A673 (cell line): ENCODE measurements at regions not wholly inside any gene's neighbourhood (a gene's known extent, or its start where the extent isn't known, plus 50 kb on each side); places are given as distances from the start of the nearest gene placed in this dataset.

Experiments
- BruUV-seq: library from RNA; stranded (reverse); fragments of 400-500 nt; replicated peaks from 2 replicates; lab custom pipeline; 2021; lab: Mats Ljungman, UMichigan
- CTCF ChIA-PET: fragments of 300-600 bp; sonication (Branson Sonifier 250); formaldehyde crosslinking; loops from one replicate; lab custom pipeline; 2022; ENCODE audit warnings: antibody characterized with exemption; lab: Charles Lee
- POLR2A ChIA-PET: fragments of 300-600 bp; sonication (Branson Sonifier 250); formaldehyde crosslinking; loops from one replicate; lab custom pipeline; 2022; ENCODE audit warnings: antibody characterized with exemption; ENCODE audit not compliant: low non-redundant PET; lab: Charles Lee
- DNase-seq: peaks from one replicate; pipeline ENCODE4 v3.0.0-alpha.2; 2015; ENCODE audit warnings: low spot score
- H3K27ac ChIP-seq: fragments of 200-600 bp; sonication (generic); 2 replicates; pipeline ENCODE4 v1.5.1; 2016; ENCODE audit warnings: mixed run types, low read depth, mild to moderate bottlenecking, mixed read lengths, antibody characterized with exemption, low read length; ENCODE audit not compliant: poor library complexity, severe bottlenecking
- H3K27me3 ChIP-seq: fragments of 200-600 bp; sonication (generic); replicated peaks from 2 replicates; pipeline ENCODE4 v1.6.1; 2017; ENCODE audit warnings: mixed run types, low read depth, mild to moderate bottlenecking, mixed read lengths, antibody characterized with exemption, low read length; ENCODE audit not compliant: insufficient read depth, poor library complexity
- H3K36me3 ChIP-seq: fragments of 200-600 bp; sonication (generic); 2 replicates; pipeline ENCODE4 v1.6.1; 2016; ENCODE audit warnings: mixed run types, mild to moderate bottlenecking, mixed read lengths, antibody characterized with exemption, low read length; ENCODE audit not compliant: insufficient read depth, poor library complexity, severe bottlenecking
- H3K4me1 ChIP-seq: fragments of 200-600 bp; sonication (generic); 2 replicates; pipeline ENCODE4 v1.6.1; 2017; ENCODE audit warnings: mixed run types, mild to moderate bottlenecking, mixed read lengths, antibody characterized with exemption, low read length; ENCODE audit not compliant: insufficient read depth, poor library complexity, severe bottlenecking
- H3K4me3 ChIP-seq: fragments of 200-600 bp; sonication (generic); 2 replicates; pipeline ENCODE4 v1.5.1; 2016; ENCODE audit warnings: low read depth, mixed run types, mild to moderate bottlenecking, mixed read lengths, low read length; ENCODE audit not compliant: poor library complexity, severe bottlenecking
- H3K9me3 ChIP-seq: fragments of 200-600 bp; sonication (generic); 2 replicates; pipeline ENCODE4 v1.6.1; 2016; ENCODE audit warnings: mixed run types, low read depth, mild to moderate bottlenecking, mixed read lengths, antibody characterized with exemption, low read length; ENCODE audit not compliant: poor library complexity, severe bottlenecking
- EZH2 ChIP-seq: fragments of 200-600 bp; sonication (generic); IDR thresholded peaks from 2 replicates; pipeline ENCODE4 v1.6.1; 2017; ENCODE audit warnings: borderline replicate concordance, low read depth, mild to moderate bottlenecking, mixed read lengths, antibody characterized with exemption, low read length; ENCODE audit not compliant: poor library complexity, severe bottlenecking
- intact Hi-C: fragments of 100-400 bp; cut with micrococcal nuclease; formaldehyde crosslinking; loops from one replicate; pipeline ENCODE4 v1.10.0; 2022; ENCODE audit not compliant: unreplicated experiment
- TF ChIP-seq, protein P1 (sequence below): fragments of 300-800, 200-600 bp; sonication (generic); conservative IDR thresholded peaks from 2 replicates; pipeline ENCODE4 v1.5.1; 2017; ENCODE audit warnings: low read depth, mild to moderate bottlenecking, antibody characterized with exemption, low read length, moderate library complexity, mixed read lengths

DNA sequence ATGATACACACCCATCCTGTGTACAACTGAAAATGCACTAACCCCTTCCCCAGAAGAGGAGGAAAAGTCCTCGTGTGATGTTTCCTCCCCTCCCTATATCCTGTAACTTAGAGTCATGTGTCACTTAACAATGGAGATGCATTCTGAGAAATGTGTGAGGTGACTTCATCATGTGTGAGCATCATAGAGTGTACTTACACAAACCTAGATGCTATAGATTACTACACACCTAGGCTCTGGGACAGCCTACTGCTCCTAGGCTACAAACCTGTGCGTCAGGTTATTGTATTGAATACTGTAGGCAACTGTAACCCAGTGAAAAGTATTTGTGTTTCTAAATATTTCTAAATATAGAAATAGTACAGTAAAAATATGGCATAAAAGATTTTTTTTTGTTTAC is 98.6 kb upstream of the FAM180A start:
- BruUV-seq: no TSS peak
- TF ChIP-seq EZH2: no peak
- TF ChIP-seq, protein P1, sequence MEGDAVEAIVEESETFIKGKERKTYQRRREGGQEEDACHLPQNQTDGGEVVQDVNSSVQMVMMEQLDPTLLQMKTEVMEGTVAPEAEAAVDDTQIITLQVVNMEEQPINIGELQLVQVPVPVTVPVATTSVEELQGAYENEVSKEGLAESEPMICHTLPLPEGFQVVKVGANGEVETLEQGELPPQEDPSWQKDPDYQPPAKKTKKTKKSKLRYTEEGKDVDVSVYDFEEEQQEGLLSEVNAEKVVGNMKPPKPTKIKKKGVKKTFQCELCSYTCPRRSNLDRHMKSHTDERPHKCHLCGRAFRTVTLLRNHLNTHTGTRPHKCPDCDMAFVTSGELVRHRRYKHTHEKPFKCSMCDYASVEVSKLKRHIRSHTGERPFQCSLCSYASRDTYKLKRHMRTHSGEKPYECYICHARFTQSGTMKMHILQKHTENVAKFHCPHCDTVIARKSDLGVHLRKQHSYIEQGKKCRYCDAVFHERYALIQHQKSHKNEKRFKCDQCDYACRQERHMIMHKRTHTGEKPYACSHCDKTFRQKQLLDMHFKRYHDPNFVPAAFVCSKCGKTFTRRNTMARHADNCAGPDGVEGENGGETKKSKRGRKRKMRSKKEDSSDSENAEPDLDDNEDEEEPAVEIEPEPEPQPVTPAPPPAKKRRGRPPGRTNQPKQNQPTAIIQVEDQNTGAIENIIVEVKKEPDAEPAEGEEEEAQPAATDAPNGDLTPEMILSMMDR: no peak
- no peak overlapping the region for H3K4me3 ChIP-seq
- no peaks in the 10 kb centered on the region for H3K36me3 ChIP-seq
- no peaks in the 10 kb centered on the region for H3K4me1 ChIP-seq
- H3K27me3 ChIP-seq: no peaks in the 10 kb centered on the region
- no peaks in the 10 kb centered on the region for H3K9me3 ChIP-seq
- DNase-seq: no peak
- ChIA-PET POLR2A (no interaction called here), CTCF (no interaction called here)
- no peak overlapping the region for H3K27ac ChIP-seq
- intact Hi-C loops: no loop called here

GRCh38 chr7:135846339-135846738 is 97.7 kb upstream of the FAM180A start:
- DNase-seq: no peak
- TF ChIP-seq EZH2: no peak
- TF ChIP-seq, protein P1: no peak
- intact Hi-C loops: no loop called here
- Histone ChIP-seq H3K9me3 (no peaks in the 10 kb centered on the region), H3K4me3 (no peak overlapping the region), H3K36me3 (no peaks in the 10 kb centered on the region), H3K27me3 (no peaks in the 10 kb centered on the region), H3K27ac (no peak overlapping the region), H3K4me1 (no peaks in the 10 kb centered on the region)
- ChIA-PET CTCF (no interaction called here), POLR2A (no interaction called here)
- no TSS peak for BruUV-seq

DNA sequence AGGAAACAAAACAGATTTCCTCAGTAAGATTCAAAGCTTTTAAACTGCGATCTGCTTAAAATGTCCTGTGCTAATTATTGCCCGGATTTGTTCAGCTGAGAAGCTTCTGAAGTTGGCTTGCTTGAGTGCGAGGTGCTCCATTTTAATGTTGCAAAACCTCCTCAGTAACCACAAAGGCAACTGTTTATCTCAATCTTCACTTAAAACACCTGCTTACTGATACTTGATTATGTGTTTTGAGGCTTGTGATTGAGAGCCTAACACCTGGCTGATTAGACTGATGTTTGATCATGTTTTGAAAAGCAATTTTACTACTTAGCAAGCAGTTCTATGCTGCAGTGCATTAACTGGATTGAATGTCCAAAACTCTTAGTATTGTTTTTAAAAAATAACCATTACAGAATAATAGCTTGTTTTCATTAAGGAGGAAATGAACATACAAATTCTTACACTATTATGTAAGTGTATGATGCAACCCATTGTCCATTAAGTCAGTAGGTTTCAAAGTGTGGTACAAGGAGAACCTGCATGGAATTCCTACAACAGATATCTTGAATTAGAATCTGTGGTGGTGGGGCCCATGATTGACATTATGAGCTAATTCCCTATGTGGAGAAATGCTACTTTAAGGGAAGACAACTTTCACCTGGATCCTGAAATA is 96.9 kb upstream of the FAM180A start:
- H3K36me3 ChIP-seq: no peaks in the 10 kb centered on the region
- TF ChIP-seq EZH2: no peak
- TF ChIP-seq, protein P1: no peak
- no peak overlapping the region for H3K4me3 ChIP-seq
- intact Hi-C loops: no loop called here
- H3K27ac ChIP-seq: no peak overlapping the region
- ChIA-PET POLR2A (no interaction called here), CTCF (no interaction called here)
- DNase-seq: no peak
- H3K9me3 ChIP-seq: no peaks in the 10 kb centered on the region
- H3K4me1 ChIP-seq: no peaks in the 10 kb centered on the region
- no TSS peak for BruUV-seq
- no peaks in the 10 kb centered on the region for H3K27me3 ChIP-seq
